Transverse colon (tissue), 4 donors: ENCODE measurements at regions not wholly inside any gene's neighbourhood (a gene's known extent, or its start where the extent isn't known, plus 50 kb on each side); places are given as distances from the start of the nearest gene placed in this dataset.

Source experiments
- DNase-seq: peaks from one replicate; pipeline ENCODE4 v3.0.0-alpha.2; 2019
- H3K27ac ChIP-seq, 4 donors: fragments of 200-600 bp; sonication (generic); 2 replicates each; pipeline ENCODE4 v1.5.1; 2016 to 2018; ENCODE audit warnings: inconsistent platforms in 4 of 4
- H3K27me3 ChIP-seq: fragments of 200-600 bp; sonication (generic); 2 replicates; pipeline ENCODE4 v1.5.1; 2017; ENCODE audit warnings: inconsistent platforms
- H3K36me3 ChIP-seq, 4 donors: fragments of 200-600 bp; sonication (generic); 2 replicates each; pipeline ENCODE4 v1.5.1; 2017 to 2019; ENCODE audit warnings: inconsistent platforms in 4 of 4
- H3K4me1 ChIP-seq, 4 donors: fragments of 200-600 bp; sonication (generic); 2 replicates each; pipeline ENCODE4 v1.5.1; 2017 to 2020; ENCODE audit warnings: inconsistent platforms in 4 of 4
- H3K4me3 ChIP-seq, 4 donors: fragments of 200-600 bp; sonication (generic); 1 replicate in 1 of 4; 2 replicates in 3 of 4; pipeline versions ENCODE4 v1.5.1 to v1.6.1; 2017 to 2019; ENCODE audit warnings: inconsistent platforms in 4 of 4
- H3K9me3 ChIP-seq, 2 donors: fragments of 200-600 bp; sonication (generic); 2 replicates each; pipeline ENCODE4 v1.5.1; 2017 to 2019; ENCODE audit warnings: inconsistent platforms in 2 of 2
- EP300 ChIP-seq: sonication (generic); formaldehyde crosslinking; IDR thresholded peaks from one replicate; pipeline ENCODE4 v1.6.1; 2017; ENCODE audit warnings: antibody characterized with exemption, low read depth
- POLR2A ChIP-seq: fragments of 450-650 bp; IDR thresholded peaks from one replicate; pipeline ENCODE4 v1.6.1; 2016; ENCODE audit warnings: antibody characterized with exemption, mild to moderate bottlenecking, moderate library complexity
- POLR2AphosphoS5 ChIP-seq, 3 donors: sonication (generic); formaldehyde crosslinking; IDR thresholded peaks; one replicate each; pipeline ENCODE4 v1.6.1; 2016; ENCODE audit warnings: antibody characterized with exemption in 3 of 3
- WGBS, 2 donors: methylation state at CpG; one replicate each; pipeline ENCODE4 v1.1.5; 2018; ENCODE audit warnings: low coverage in 1 of 2; 5-methylcytosine and 5-hydroxymethylcytosine counted together
- in situ Hi-C, 4 donors: fragments of 200-750 bp; cut with MboI; loops; one replicate each; pipeline versions ENCODE4 v1.15.0 to v1.15.1; 2017; ENCODE audit warnings: low sequenced_read_pairs in 3 of 4, low pct_ligation_motif_present in 1 of 4, low pct_unique_long_range_greater_than_20kb in 1 of 4
- intact Hi-C: fragments of 100-400 bp; cut with DNase I; formaldehyde crosslinking; loops from one replicate; pipeline ENCODE4 v1.15.1; 2023; ENCODE audit warnings: low total_unique reads
- TF ChIP-seq, protein P1 (sequence below), 5 experiments: fragments of 200-600 bp in 3 of 5; fragments of 450-650 bp in 2 of 5; sonication (generic) in 3 of 5; IDR thresholded peaks; 1 replicate in 2 of 5; 2 replicates in 3 of 5; pipeline ENCODE4 v1.5.1; 2016 to 2017; ENCODE audit warnings: antibody characterized with exemption in 5 of 5, inconsistent platforms in 3 of 5, mild to moderate bottlenecking in 2 of 5, moderate library complexity in 1 of 5

DNA sequence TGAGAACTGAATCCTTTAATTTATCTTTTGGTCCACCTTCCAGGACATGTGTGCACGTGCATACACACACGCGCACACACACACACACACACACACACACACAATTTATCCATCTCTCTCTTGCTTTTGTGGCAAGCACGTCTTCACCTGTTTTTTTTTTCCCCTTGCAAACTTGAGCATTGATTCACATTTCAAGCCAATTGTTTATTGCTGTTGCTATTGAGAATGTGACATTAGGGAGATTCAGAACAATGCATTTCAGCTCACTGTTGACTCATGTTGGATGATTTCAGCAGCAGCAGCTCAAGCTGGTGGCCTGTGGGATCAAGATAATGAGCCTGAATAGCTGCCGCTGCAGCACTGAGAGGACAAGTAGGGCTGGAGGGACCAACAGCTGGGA, 128.9 kb downstream of the SNAPC1 start:
- no peak for DNase-seq
- intact Hi-C loops, result no loop called here
- H3K36me3 ChIP-seq, result no peaks in the 10 kb centered on the region
- in situ Hi-C loops, result loop anchor here in 2 of 4 donors (10.0 to 25.0 kb wide), 2 partner anchors 221 to 234 kb away; no protein-coding TSS in a partner anchor
- no peaks in the 10 kb centered on the region for H3K9me3 ChIP-seq
- H3K27ac ChIP-seq, result no peak overlapping the region
- no peaks in the 10 kb centered on the region for H3K27me3 ChIP-seq
- H3K4me3 ChIP-seq, result no peak overlapping the region
- 57 to 82% methylated on average over 4 to 5 of the region's 5 CpGs for WGBS, 2 donors
- TF ChIP-seq POLR2AphosphoS5 (IDR thresholded peaks at IDR 0.05) (no peak), POLR2A (no peak), EP300 (no peak)
- TF ChIP-seq, protein P1, sequence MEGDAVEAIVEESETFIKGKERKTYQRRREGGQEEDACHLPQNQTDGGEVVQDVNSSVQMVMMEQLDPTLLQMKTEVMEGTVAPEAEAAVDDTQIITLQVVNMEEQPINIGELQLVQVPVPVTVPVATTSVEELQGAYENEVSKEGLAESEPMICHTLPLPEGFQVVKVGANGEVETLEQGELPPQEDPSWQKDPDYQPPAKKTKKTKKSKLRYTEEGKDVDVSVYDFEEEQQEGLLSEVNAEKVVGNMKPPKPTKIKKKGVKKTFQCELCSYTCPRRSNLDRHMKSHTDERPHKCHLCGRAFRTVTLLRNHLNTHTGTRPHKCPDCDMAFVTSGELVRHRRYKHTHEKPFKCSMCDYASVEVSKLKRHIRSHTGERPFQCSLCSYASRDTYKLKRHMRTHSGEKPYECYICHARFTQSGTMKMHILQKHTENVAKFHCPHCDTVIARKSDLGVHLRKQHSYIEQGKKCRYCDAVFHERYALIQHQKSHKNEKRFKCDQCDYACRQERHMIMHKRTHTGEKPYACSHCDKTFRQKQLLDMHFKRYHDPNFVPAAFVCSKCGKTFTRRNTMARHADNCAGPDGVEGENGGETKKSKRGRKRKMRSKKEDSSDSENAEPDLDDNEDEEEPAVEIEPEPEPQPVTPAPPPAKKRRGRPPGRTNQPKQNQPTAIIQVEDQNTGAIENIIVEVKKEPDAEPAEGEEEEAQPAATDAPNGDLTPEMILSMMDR (IDR thresholded peaks at IDR 0.05), result no peak
- H3K4me1 ChIP-seq, result no peaks in the 10 kb centered on the region

DNA sequence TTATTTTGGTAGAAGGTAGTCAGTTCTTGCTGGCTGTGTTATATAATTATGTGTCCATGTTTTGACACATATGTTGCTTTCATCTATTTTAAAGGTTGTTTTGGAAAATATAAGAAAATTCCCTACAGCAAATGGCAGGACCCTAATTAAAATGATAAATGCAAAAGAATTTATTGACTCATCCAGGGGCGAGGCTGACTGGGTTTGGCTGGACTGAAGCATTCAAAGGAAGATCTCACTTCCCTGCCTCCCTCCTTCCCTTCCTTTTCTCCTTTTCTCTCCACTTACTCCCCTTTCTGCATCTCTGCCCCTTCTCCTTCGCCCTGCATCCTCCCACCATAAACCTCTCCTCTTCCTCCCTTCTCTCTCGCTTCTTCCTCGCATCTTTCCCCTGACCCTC, 129.6 kb downstream of the SNAPC1 start:
- in situ Hi-C loops, result loop anchor here in 2 of 4 donors (10.0 to 25.0 kb wide), 2 partner anchors 220 to 233 kb away; no protein-coding TSS in a partner anchor
- Histone ChIP-seq H3K9me3 (no peaks in the 10 kb centered on the region), H3K4me3 (no peak overlapping the region), H3K4me1 (no peaks in the 10 kb centered on the region), H3K27me3 (no peaks in the 10 kb centered on the region), H3K36me3 (no peaks in the 10 kb centered on the region), H3K27ac (no peak overlapping the region)
- no peak for TF ChIP-seq POLR2AphosphoS5 (IDR thresholded peaks at IDR 0.05)
- no peak for TF ChIP-seq POLR2A
- TF ChIP-seq, protein P1 (IDR thresholded peaks at IDR 0.05), result no peak
- TF ChIP-seq EP300, result no peak
- intact Hi-C loops, result no loop called here
- WGBS, 2 donors, result 83 to 90% methylated on average over 4 of the region's 4 CpGs
- DNase-seq, result no peak

DNA sequence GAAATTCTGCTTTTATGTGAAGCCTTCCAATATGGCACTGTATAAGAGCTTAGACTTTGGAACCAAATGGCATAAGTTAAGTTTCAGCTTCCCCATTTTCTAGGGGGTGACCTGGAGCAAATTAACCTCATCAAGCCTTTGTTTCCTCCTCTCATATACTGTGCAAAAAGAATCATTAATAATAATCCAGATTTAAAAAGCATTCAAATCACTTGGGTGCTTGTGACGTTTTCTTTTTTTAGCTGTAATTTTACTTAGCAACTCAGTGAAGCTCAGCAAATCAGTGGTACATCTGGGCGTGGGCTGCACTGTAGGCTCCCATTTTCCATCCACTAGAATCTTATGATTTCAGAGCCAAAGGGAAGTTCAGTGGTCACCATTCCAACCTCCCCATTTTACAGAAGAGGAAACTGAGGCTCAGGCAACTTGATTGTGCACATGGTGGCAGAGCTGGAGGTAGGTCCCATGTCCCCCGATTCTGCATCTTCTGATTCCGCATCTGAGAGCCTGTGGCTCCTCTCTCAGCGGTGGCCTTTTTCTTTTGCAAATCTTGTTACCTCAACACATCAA, 131.2 kb downstream of the SNAPC1 start:
- H3K4me1 ChIP-seq, result no peaks in the 10 kb centered on the region
- no peaks in the 10 kb centered on the region for H3K9me3 ChIP-seq
- DNase-seq, result no peak
- TF ChIP-seq, protein P1 (IDR thresholded peaks at IDR 0.05), result no peak
- TF ChIP-seq POLR2AphosphoS5 (IDR thresholded peaks at IDR 0.05) (no peak), EP300 (no peak)
- H3K27me3 ChIP-seq, result no peaks in the 10 kb centered on the region
- intact Hi-C loops, result no loop called here
- WGBS, 2 donors, result 70 to 81% methylated on average over 1 to 5 of the region's 5 CpGs
- no peak overlapping the region for H3K27ac ChIP-seq
- no peak overlapping the region for H3K4me3 ChIP-seq
- in situ Hi-C loops, result loop anchor here in 2 of 4 donors (10.0 to 25.0 kb wide), 2 partner anchors 219 to 231 kb away; no protein-coding TSS in a partner anchor
- no peaks in the 10 kb centered on the region for H3K36me3 ChIP-seq

DNA sequence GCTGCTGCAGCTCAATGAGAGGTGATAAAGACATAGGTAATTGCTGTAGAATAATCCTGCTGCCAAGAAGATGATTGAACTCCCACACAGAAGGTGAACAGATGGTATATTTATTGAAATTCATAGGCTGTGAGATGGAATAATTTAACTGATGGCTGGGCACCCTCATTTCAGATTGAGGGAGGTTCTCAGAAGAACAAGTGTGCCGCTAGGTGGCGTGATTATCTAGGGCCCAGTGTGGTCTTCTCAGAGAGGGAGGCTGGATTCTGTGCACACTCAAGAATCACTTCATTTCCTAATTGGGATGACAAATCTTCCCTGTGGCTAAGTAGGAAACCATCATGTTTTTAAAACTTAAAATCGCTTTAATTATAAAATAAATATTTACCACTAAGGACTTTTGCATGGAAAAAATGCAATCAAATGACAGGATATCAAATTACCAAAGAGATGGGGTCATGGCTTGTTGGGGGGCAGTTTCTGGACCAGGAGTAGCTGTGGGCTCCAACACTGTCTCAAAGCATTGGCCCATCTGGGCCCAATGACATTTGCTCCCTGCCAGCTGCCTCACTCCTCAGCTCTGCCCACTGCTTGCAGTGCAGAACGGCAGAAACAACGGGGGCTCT, 132.3 kb downstream of the SNAPC1 start:
- intact Hi-C loops, result no loop called here

More for the DNA sequence above, 132.3 kb downstream of the SNAPC1 start:
- Histone ChIP-seq H3K4me1 (no peaks in the 10 kb centered on the region), H3K9me3 (no peaks in the 10 kb centered on the region), H3K4me3 (no peak overlapping the region), H3K36me3 (no peaks in the 10 kb centered on the region), H3K27me3 (no peaks in the 10 kb centered on the region), H3K27ac (no peak overlapping the region)
- 41 to 43% methylated on average over 5 of the region's 5 CpGs for WGBS, 2 donors
- DNase-seq, result peak; percentile 60
- in situ Hi-C loops, result loop anchor here in 2 of 4 donors (10.0 to 25.0 kb wide), 2 partner anchors 218 to 230 kb away; no protein-coding TSS in a partner anchor
- TF ChIP-seq EP300 (no peak), POLR2AphosphoS5 (IDR thresholded peaks at IDR 0.05) (no peak), POLR2A (no peak)
- TF ChIP-seq, protein P1 (IDR thresholded peaks at IDR 0.05), result peak; percentile 39 to 57 (median 53)
